ENCODE measurements at regions not wholly inside any gene's neighbourhood (a gene's known extent, or its start where the extent isn't known, plus 50 kb on each side); places are given as distances from the start of the nearest gene placed in this dataset.
"Not testable (repeated sequence)": the region's sequence is repeated elsewhere in the genome, so short reads cannot be mapped to it uniquely, and the experiment has no call there.

DNA sequence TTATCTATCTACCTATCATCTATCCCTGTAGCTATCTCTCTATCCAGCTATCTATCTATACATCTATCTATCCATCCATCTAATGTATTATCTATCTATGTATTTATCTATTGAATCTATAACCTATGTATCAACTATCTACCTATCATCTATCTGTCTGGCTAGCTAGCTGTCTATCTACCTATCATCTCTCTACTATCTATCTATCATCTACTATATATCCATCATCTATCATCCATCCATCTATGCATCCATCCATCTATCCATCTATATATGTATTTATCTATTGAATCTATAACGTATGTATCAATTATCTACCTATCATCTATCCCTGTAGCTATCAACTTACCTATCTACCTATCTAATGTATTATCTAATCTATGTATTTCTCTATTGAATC is 152.1 kb upstream of the TPTE start:
- TF ChIP-seq, protein P1, sequence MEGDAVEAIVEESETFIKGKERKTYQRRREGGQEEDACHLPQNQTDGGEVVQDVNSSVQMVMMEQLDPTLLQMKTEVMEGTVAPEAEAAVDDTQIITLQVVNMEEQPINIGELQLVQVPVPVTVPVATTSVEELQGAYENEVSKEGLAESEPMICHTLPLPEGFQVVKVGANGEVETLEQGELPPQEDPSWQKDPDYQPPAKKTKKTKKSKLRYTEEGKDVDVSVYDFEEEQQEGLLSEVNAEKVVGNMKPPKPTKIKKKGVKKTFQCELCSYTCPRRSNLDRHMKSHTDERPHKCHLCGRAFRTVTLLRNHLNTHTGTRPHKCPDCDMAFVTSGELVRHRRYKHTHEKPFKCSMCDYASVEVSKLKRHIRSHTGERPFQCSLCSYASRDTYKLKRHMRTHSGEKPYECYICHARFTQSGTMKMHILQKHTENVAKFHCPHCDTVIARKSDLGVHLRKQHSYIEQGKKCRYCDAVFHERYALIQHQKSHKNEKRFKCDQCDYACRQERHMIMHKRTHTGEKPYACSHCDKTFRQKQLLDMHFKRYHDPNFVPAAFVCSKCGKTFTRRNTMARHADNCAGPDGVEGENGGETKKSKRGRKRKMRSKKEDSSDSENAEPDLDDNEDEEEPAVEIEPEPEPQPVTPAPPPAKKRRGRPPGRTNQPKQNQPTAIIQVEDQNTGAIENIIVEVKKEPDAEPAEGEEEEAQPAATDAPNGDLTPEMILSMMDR (IDR thresholded peaks at IDR 0.05) = not testable (repeated sequence)
- TF ChIP-seq POLR2A, POLR2AphosphoS5 (IDR thresholded peaks at IDR 0.05): not testable (repeated sequence)

All from gastroesophageal sphincter (tissue), 3 donors.